Suppressor macrophage treated with lipopolysaccharide for 1 hour (primary cell): ENCODE measurements at regions not wholly inside any gene's neighbourhood (a gene's known extent, or its start where the extent isn't known, plus 50 kb on each side); places are given as distances from the start of the nearest gene placed in this dataset.

ENCODE experiments used
- DNase-seq, 3 donors: peaks; one replicate each; pipeline ENCODE4 v3.0.0-alpha.2; 2020 to 2022

GRCh38 chr3:194998948-194999347 lies 272.0 kb downstream of the XXYLT1 start:
- no peak for DNase-seq

GRCh38 chr3:194999491-194999890 lies 271.5 kb downstream of the XXYLT1 start:
- no peak for DNase-seq

DNA sequence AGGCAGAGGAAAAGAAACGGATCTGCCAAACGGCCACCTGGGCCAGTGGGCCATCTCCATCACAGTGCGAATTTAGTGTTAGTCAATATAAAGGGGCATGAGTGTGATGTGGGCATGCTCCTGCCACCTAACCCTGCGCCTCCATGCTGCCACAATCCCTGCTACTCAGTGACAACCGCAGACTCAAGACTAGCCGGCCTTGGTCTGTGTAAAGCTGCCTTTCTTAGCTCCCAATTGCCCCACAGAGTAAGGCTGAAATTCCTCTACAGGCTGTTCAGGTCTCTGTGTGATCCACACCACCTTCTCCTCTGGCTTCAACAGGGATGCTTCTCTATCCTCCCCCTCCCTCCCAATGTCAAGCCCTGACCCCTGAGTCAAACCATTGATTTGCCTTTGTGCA lies 269.7 kb downstream of the XXYLT1 start:
- no peak for DNase-seq

- peak; percentile 29 to 47 (median 46) for DNase-seq
Observed at GRCh38 chr3:195001961-195002861, 268.7 kb downstream of the XXYLT1 start.

GRCh38 chr3:195003006-195003892 lies 267.7 kb downstream of the XXYLT1 start:
- DNase-seq: peak; percentile 65 to 78 (median 74)

GRCh38 chr3:195003893-195004289 lies 267.1 kb downstream of the XXYLT1 start:
- no peak for DNase-seq

DNA sequence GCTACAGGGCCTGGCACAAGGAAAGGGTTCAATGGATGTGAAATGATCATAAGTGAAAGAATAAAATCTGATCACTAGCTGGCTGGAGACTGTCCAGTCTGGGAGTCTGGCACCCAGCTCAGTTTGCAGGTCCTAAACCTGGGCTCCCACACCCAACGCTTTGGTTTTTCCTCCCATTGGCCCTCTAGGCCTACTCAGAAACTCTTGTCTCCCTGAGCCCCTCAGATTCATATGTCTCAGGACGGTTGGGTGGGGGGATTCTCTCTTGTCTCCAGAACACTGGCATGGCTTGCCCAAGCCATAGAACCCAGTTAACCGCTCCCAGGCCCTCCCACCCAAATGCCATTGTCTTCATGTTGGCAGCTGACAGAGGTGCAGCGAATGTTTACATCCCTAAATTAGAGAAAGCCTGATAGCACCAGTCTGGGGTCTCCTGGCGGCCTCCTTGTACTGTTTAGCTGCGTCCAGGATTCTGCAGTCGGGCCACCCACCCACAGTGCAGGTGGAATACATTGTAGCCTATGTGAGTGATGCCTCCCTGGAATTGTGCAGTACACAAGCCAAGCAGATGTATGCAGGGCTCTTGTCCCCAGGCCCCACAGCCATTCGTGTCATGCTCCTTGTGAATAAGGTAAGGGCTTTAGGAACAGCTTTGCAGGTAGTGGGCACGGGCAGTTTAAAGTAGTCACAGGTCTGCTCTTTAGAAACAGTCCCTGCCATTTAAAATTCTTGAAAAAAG lies 266.3 kb downstream of the XXYLT1 start:
- DNase-seq: no peak

GRCh38 chr3:195005251-195005620 lies 265.7 kb downstream of the XXYLT1 start:
- no peak for DNase-seq

DNA sequence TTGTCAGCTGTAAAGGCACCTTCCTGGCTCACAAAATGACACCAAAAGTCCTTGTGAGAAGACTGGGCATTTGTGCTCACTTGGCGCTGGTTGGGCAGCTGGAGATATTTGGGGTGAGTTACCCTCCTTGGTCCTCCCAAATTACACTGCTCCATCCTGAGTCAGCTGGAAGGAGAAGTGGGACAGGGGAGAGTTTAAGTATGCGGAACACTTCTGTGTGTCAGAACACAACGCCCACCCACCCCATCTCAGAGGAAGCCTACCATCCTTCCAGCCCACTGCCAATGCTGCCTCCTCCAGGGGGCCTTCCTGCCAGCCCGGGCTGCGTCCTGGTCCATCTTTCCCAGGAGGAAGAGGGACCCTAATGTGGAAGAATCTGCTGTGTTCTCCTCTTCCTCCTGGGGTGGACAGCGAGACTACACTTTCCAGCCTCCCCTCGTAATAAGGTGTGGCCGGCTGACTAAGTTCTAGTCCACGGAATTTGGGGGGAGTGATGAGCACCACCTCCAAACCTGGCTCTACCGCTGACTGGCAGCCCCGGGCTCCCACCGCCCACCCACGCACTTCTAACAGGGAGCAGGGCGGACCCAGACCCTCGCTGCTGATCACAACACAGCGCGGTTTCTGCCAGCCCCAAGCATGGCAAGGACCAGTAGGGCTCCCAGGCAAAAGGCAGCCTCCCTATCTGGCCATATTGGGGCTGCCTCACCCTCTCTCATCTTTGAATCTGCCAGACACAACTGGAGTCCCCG lies 265.0 kb downstream of the XXYLT1 start:
- peak in 2 of 3 donors; percentile 17 to 47 for DNase-seq

- DNase-seq: no peak
Observed at GRCh38 chr3:195007151-195007550, 263.8 kb downstream of the XXYLT1 start.

DNA sequence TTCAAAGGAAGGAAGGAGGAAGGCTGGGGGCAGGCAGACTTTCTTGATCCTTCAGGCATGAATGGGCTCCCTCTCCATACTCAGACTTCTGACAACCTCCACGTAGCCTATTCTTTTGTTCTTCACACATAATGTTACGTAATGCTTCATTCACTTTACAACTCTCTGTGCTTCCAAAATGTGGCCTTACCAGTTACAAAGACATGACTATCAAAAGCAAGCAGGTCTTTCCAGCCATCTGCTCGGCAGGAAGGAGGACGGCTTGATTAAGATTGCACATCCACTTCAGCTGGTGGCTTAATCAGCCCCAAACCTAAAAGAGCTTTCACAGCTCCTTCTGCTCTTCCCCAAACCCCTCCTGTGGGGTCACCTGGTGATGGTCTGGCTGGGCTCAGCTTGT lies 263.2 kb downstream of the XXYLT1 start:
- no peak for DNase-seq

DNA sequence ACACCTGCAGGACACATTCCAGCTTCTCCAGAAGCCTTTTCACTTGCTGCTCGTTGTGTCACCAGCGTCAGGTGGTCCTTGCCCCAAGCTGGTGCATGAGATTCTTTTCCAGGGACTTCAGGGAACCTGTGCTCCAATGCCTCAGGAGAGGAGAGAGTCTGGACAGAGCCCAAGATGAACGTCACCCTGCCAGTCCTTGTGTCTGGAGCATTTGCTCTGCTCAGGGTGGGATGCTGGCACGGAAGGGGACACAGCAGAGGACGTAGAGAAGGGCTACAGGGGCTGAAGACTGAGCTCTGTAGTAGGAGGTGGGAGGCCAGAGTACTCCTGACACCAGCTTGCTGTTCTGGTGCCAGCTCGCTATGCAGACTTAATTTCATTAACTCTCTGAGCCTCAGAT lies 262.1 kb downstream of the XXYLT1 start:
- no peak for DNase-seq

DNA sequence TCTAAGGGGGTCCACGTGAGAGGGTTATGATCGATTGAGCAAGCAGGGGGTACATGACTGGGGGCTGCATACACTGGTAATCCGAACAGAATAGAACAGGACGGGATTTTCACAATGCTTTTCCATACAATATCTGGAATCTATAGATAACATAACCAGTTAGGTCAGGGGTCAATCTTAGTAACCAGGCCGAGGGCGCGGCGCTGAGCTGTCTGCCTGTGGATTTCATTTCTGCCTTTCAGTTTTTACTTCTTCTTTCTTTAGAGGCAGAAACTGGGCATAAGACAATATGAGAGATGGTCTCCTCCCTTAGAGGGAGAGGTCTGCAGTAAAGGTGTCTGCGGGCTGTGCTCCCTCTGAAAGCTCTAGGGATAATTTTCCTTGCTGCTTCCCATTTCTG lies 261.3 kb downstream of the XXYLT1 start:
- DNase-seq: peak; percentile 32 to 42 (median 39)

GRCh38 chr3:195010551-195011100 lies 260.3 kb downstream of the XXYLT1 start:
- DNase-seq: no peak

GRCh38 chr3:195011231-195011834 lies 259.6 kb downstream of the XXYLT1 start:
- DNase-seq: no peak

DNA sequence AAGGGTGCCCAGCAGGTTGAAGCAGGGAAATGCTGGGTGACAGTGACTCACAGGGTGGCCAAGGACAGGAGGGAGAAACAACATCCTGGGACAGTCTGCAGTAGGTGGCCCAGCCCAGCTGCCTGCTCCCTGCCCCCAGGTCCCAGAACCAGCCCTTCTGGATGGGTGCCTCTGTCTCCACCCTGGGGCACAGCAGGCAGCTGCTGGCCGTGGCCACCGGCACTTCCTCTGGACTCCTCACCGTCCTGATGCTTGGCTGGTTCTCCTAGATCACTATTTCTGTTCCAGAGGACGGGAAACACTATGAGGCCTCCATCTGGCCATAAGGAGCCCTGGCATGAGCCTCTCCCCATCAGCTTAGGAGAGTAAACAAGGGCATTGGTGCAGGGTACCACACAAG lies 258.9 kb downstream of the XXYLT1 start:
- no peak for DNase-seq

DNA sequence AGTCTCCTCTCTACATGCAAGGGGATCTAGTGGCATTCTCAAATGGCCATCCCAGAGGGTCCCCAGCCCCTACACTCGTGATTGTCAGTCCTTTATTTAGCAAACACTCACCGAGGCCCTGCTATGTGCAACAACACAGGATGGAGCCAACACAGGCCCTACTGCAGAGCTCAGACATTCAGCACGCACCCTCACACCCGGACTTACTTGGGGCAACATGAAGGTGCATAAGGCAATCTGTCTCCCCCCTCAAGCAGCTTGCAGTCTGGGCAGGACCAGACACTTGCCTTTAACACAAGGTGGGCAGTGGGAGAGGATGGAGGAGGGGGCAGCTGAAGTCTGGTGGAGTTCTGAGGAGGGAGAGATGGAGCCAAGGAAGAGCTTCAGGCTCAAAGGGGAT lies 258.4 kb downstream of the XXYLT1 start:
- DNase-seq: no peak

DNA sequence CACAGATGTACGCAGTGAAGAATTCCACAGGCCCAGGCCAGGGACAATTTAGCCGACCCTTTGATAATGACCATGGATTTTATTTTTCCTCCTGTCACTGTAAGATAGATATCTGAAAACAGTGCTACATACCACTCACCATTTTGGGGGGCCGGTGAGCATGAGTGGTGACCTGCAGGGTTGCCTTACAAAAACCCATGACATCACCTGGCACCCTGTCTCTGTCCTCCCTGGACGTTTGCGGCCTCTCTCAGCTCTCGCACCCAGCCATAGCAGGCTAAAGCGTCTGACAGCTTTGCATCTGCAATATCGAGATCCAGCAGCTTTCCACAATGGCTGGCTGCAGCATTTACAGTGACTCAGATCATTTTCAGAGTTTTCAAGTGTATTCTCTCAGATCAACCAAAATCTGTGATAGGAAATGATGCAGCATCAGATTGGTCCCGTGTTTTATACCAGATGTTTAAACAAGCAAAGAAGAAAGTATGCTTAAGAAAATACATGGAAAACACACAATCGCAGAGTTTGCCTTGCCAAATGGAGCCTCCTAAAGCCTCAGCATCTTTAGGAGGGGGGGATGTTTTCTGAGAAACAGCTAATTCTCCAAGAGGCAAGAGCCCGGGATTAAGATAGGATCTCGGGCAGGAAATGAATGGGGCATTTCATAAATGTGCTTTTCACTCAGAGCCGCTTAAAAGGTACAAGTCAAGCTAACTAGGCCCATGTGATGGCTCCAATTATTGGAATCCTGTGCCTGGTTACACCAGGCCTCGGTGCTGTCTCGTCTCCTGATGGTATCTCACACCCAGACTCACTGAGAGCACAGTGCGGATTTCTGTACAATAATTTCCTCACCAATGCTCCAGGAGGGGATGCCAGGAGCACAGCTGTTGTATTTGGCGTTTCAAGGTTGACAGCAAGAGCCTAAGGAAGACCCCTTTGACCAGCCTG lies 257.3 kb downstream of the XXYLT1 start:
- DNase-seq: no peak

DNA sequence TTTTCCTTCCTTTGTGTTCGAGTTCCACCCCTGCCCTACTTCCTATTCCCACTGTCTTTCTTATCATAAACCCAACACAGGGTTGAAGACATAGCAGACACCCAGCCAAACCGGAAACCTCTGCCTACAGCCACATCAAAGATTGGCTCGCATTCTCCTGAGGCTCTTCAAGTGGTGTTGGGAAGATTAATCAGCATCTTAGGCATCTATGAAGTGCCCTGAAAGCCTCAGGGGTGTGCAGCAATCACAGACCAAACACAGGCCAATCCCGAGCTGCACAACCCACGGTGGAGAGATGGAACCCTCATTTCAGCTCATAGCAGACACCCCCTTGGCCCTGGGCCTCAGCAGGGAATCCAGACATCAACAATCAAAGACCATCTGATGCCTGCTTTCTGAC lies 255.9 kb downstream of the XXYLT1 start:
- no peak for DNase-seq

GRCh38 chr3:195017151-195017550 lies 253.8 kb downstream of the XXYLT1 start:
- DNase-seq: no peak
